ENCODE measurements at regions not wholly inside any gene's neighbourhood (a gene's known extent, or its start where the extent isn't known, plus 50 kb on each side); places are given as distances from the start of the nearest gene placed in this dataset.

DNA sequence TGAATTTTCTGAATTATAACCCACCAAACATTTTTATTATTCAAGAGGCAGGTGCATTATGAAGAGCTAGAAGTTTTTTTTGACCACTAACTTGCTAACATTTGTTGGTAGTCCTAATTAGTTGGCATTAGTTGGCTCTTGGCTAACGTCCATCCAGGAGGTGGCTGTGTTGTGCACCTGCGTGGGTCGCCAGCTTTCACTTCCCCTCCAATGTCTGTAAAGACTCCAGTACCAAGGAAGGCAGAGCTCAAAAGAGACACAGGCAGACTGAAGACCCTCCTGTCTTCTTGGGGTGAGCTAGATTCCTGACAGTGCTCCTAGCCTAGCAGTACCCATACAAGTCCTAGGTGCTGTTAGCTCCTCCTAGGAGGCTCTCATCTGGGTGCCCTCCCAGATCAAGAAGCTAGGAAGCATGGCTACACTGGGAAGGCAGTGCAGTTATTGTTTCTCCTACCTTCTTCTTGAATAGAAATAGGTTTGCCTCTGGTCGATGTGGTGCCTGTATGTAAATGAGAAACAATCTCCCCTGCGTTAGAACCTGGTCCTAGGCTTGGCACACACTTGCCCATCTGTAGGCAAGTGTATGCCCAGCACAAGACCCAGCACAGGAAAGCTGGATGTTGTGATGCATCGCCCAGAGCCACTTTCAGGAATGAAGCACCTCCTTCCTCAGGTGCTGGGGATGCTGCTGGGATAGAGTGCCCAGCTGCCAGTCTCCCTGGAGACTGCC, 190.9 kb downstream of the ICE1 start:
- TF ChIP-seq POLR2AphosphoS5 (IDR thresholded peaks at IDR 0.05), result no peak
- no peak for TF ChIP-seq POLR2A (IDR thresholded peaks at IDR 0.05; ENCODE audit: low read depth)
- TF ChIP-seq, protein P1, sequence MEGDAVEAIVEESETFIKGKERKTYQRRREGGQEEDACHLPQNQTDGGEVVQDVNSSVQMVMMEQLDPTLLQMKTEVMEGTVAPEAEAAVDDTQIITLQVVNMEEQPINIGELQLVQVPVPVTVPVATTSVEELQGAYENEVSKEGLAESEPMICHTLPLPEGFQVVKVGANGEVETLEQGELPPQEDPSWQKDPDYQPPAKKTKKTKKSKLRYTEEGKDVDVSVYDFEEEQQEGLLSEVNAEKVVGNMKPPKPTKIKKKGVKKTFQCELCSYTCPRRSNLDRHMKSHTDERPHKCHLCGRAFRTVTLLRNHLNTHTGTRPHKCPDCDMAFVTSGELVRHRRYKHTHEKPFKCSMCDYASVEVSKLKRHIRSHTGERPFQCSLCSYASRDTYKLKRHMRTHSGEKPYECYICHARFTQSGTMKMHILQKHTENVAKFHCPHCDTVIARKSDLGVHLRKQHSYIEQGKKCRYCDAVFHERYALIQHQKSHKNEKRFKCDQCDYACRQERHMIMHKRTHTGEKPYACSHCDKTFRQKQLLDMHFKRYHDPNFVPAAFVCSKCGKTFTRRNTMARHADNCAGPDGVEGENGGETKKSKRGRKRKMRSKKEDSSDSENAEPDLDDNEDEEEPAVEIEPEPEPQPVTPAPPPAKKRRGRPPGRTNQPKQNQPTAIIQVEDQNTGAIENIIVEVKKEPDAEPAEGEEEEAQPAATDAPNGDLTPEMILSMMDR (IDR thresholded peaks at IDR 0.05), result no peak
